HepG2 (cell line): ENCODE measurements at regions not wholly inside any gene's neighbourhood (a gene's known extent, or its start where the extent isn't known, plus 50 kb on each side); places are given as distances from the start of the nearest gene placed in this dataset.

Experiments used
- ATAC-seq: fragments of 200-7000 bp; cut with Tn5 transposase; 3 replicates; pipeline ENCODE4 v1.9.1; 2020; ENCODE audit warnings: mild to moderate bottlenecking, moderate library complexity
- BruUV-seq: library from RNA; stranded (reverse); fragments of 400-500 nt; replicated peaks from 2 replicates; lab custom pipeline; 2021; lab: Mats Ljungman, UMichigan
- CTCF ChIA-PET: fragments of 300-600 bp; formaldehyde crosslinking; extraction: SDS; loops from one replicate; lab custom pipeline; 2021; ENCODE audit warnings: low total read pairs, inconsistent platforms, low intra/inter-chr PET ratio; lab: Yijun Ruan, JAX
- POLR2A ChIA-PET: fragments of 350-600 bp; sonication (Branson Sonifier 250); formaldehyde crosslinking; loops from one replicate; lab custom pipeline; 2020; ENCODE audit warnings: antibody characterized with exemption, inconsistent platforms; lab: Yijun Ruan, JAX
- DNase-seq: peaks from one replicate; pipeline ENCODE4 v3.0.0-alpha.2; 2015; ENCODE audit warnings: low spot score
- FAIRE-seq: peaks from 3 replicates; lab custom pipeline; 2011; peaks lifted over from hg19 to GRCh38; lab: Jason Lieb, UNC
- H2AFZ ChIP-seq: one replicate; pipeline ENCODE4 v1.6.1; 2011; ENCODE audit warnings: low read length, inconsistent platforms
- H3K27ac ChIP-seq: fragments of 300-600 bp; 3 replicates; pipeline ENCODE4 v1.8.0; 2011; ENCODE audit warnings: mixed run types, mild to moderate bottlenecking, mixed read lengths, low read length, inconsistent platforms; ENCODE audit not compliant: insufficient read depth; ENCODE audit errors: extremely low read length
- H3K27me3 ChIP-seq, 2 experiments: fragments of 200-600 bp in 1 of 2; 2 replicates in 1 of 2; 3 replicates in 1 of 2; pipeline versions ENCODE4 v1.6.0 to v1.8.0; 2011; ENCODE audit warnings: low read length in 2 of 2, mild to moderate bottlenecking in 2 of 2, moderate library complexity in 2 of 2, inconsistent platforms in 1 of 2; ENCODE audit not compliant: insufficient read depth in 2 of 2, control insufficient read depth in 1 of 2
- H3K36me3 ChIP-seq, 2 experiments: fragments of 200-600 bp in 1 of 2; replicated peaks in 1 of 2; 2 replicates in 1 of 2; 3 replicates in 1 of 2; pipeline versions ENCODE4 v1.5.1 to v1.8.0; 2011; ENCODE audit warnings: low read length in 2 of 2, inconsistent platforms in 1 of 2; ENCODE audit not compliant: insufficient read depth in 2 of 2, control insufficient read depth in 1 of 2
- H3K4me1 ChIP-seq: 2 replicates; pipeline ENCODE4 v1.5.1; 2012; ENCODE audit warnings: low read length, inconsistent platforms; ENCODE audit not compliant: insufficient read depth
- H3K4me2 ChIP-seq: 2 replicates; pipeline ENCODE4 v1.6.0; 2011; ENCODE audit warnings: low read depth, low read length, inconsistent platforms
- H3K4me3 ChIP-seq, 3 experiments: fragments of 200-600 bp in 1 of 3; sonication (generic), shearing (Covaris generic) in 1 of 3; replicated peaks in 1 of 3; 2 replicates each; pipeline ENCODE4 v1.5.1; 2011 to 2016; ENCODE audit warnings: low read length in 3 of 3, inconsistent platforms in 2 of 3, low read depth in 2 of 3, mild to moderate bottlenecking in 2 of 3, control low read depth in 1 of 3, mixed read lengths in 1 of 3; ENCODE audit not compliant: insufficient read depth in 1 of 3
- H3K79me2 ChIP-seq: one replicate; pipeline ENCODE4 v1.6.1; 2011; ENCODE audit warnings: low read length, inconsistent platforms; ENCODE audit not compliant: insufficient read depth
- H3K9ac ChIP-seq: 2 replicates; pipeline ENCODE4 v1.6.0; 2011; ENCODE audit warnings: mild to moderate bottlenecking, low read depth, low read length, inconsistent platforms; ENCODE audit not compliant: insufficient read depth
- H3K9me3 ChIP-seq: 2 replicates; pipeline ENCODE4 v1.5.1; 2012; ENCODE audit warnings: mild to moderate bottlenecking, low read length
- H4K20me1 ChIP-seq: 2 replicates; pipeline ENCODE4 v1.6.0; 2011; ENCODE audit warnings: inconsistent platforms, mild to moderate bottlenecking, low read length, moderate library complexity; ENCODE audit not compliant: insufficient read depth
- ATF1 ChIP-seq: IDR thresholded peaks from 2 replicates; pipeline ENCODE4 v1.6.1; 2016; ENCODE audit warnings: mild to moderate bottlenecking, control low read depth
- EED ChIP-seq: sonication (generic); formaldehyde crosslinking; IDR thresholded peaks from 2 replicates; pipeline ENCODE4 v1.5.0; 2020; ENCODE audit warnings: mild to moderate bottlenecking, missing genetic modification reagents
- HHEX ChIP-seq: IDR thresholded peaks from 2 replicates; pipeline ENCODE4 v1.6.1; 2016; ENCODE audit warnings: control low read depth
- MEF2D ChIP-seq: sonication (generic); formaldehyde crosslinking; IDR thresholded peaks from 2 replicates; pipeline ENCODE4 v1.5.1; 2020; ENCODE audit warnings: mild to moderate bottlenecking, missing genetic modification reagents
- MTA1 ChIP-seq: sonication (generic); formaldehyde crosslinking; IDR thresholded peaks from 2 replicates; pipeline ENCODE4 v1.4.0; 2020; ENCODE audit warnings: missing genetic modification reagents, mild to moderate bottlenecking, borderline replicate concordance
- POLR2G ChIP-seq: fragments of 200-400 bp; formaldehyde crosslinking; IDR thresholded peaks from 2 replicates; pipeline ENCODE4 v1.6.1; 2018; ENCODE audit warnings: mild to moderate bottlenecking, low read depth, low read length, moderate library complexity
- ZBTB8A ChIP-seq: sonication (generic); formaldehyde crosslinking; IDR thresholded peaks from 2 replicates; pipeline ENCODE4 v1.4.0; 2020; ENCODE audit warnings: mild to moderate bottlenecking, low read depth, missing genetic modification reagents, borderline replicate concordance
- ZNF276 ChIP-seq: sonication (generic); formaldehyde crosslinking; IDR thresholded peaks from 2 replicates; pipeline ENCODE4 v1.4.0; 2020; ENCODE audit warnings: mild to moderate bottlenecking, low read depth, missing genetic modification reagents
- ZNF616 ChIP-seq: sonication (generic); formaldehyde crosslinking; IDR thresholded peaks from 2 replicates; pipeline ENCODE4 v1.5.0; 2020; ENCODE audit warnings: low read depth, mild to moderate bottlenecking, missing genetic modification reagents
- ZNF83 ChIP-seq: sonication (generic); formaldehyde crosslinking; IDR thresholded peaks from 2 replicates; pipeline ENCODE4 v1.4.0; 2020; ENCODE audit warnings: missing genetic modification reagents, mild to moderate bottlenecking, borderline replicate concordance
- ZSCAN12 ChIP-seq: sonication (generic); formaldehyde crosslinking; IDR thresholded peaks from 2 replicates; pipeline ENCODE4 v1.9.0; 2021; ENCODE audit warnings: mild to moderate bottlenecking, missing genetic modification reagents
- ZZZ3 ChIP-seq: sonication (generic); formaldehyde crosslinking; IDR thresholded peaks from 2 replicates; pipeline ENCODE4 v1.4.0; 2020; ENCODE audit warnings: missing genetic modification reagents, mild to moderate bottlenecking, borderline replicate concordance
- WGBS: methylation state at CpG from one replicate; pipeline ENCODE4 v1.1.6; 2017; ENCODE audit warnings: low lambda C conversion rate; 5-methylcytosine and 5-hydroxymethylcytosine counted together
- in situ Hi-C: cut with HindIII; loops from 2 replicates; pipeline ENCODE4 v1.10.0; 2017; ENCODE audit warnings: low pct_unique_long_range_greater_than_20kb; ENCODE audit not compliant: extremely low pct_ligation_motif_present
- intact Hi-C: fragments of 100-400 bp; cut with micrococcal nuclease; formaldehyde crosslinking; loops from one replicate; pipeline ENCODE4 v1.10.0; 2022; ENCODE audit not compliant: unreplicated experiment
- TF ChIP-seq, protein P1 (sequence below), 2 experiments: IDR thresholded peaks; 2 replicates each; pipeline ENCODE4 v1.6.1; 2011 to 2012; ENCODE audit warnings: low read length in 2 of 2, borderline replicate concordance in 1 of 2, low read depth in 1 of 2, mild to moderate bottlenecking in 1 of 2, moderate library complexity in 1 of 2
- TF ChIP-seq, protein P2 (sequence below): IDR thresholded peaks from 2 replicates; pipeline ENCODE4 v1.6.1; 2012; ENCODE audit warnings: low read length, improper control_type of control experiment

DNA sequence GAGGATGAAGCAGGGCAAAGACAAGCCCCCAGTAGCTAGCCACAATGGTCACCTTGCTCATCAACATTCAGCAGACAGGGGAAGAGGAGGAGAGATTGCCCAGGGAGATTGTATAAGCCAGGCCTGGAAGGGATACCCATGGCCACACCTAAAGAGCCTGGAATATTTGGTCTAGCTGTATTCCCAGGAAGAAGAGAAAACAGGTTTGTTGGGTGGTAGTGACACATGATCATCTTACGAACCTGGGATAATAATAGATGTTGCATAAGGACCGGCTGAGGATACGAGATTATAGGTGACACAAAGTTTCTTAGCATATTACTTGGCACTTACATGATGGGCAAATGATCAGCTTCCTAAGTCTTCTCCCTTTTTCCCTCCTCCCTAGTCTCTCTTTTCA is 95.9 kb downstream of the HHIPL2 start (continued):
- no peak for TF ChIP-seq ZSCAN12 (CRISPR knock-in tag)
- TF ChIP-seq, protein P1, sequence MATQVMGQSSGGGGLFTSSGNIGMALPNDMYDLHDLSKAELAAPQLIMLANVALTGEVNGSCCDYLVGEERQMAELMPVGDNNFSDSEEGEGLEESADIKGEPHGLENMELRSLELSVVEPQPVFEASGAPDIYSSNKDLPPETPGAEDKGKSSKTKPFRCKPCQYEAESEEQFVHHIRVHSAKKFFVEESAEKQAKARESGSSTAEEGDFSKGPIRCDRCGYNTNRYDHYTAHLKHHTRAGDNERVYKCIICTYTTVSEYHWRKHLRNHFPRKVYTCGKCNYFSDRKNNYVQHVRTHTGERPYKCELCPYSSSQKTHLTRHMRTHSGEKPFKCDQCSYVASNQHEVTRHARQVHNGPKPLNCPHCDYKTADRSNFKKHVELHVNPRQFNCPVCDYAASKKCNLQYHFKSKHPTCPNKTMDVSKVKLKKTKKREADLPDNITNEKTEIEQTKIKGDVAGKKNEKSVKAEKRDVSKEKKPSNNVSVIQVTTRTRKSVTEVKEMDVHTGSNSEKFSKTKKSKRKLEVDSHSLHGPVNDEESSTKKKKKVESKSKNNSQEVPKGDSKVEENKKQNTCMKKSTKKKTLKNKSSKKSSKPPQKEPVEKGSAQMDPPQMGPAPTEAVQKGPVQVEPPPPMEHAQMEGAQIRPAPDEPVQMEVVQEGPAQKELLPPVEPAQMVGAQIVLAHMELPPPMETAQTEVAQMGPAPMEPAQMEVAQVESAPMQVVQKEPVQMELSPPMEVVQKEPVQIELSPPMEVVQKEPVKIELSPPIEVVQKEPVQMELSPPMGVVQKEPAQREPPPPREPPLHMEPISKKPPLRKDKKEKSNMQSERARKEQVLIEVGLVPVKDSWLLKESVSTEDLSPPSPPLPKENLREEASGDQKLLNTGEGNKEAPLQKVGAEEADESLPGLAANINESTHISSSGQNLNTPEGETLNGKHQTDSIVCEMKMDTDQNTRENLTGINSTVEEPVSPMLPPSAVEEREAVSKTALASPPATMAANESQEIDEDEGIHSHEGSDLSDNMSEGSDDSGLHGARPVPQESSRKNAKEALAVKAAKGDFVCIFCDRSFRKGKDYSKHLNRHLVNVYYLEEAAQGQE (IDR thresholded peaks at IDR 0.05; ENCODE audit: borderline replicate concordance in 1 of 2, low read depth in 1 of 2, low read length in 2 of 2) = no peak
- no peak for TF ChIP-seq MTA1 (CRISPR knock-in tag)
- TF ChIP-seq ZZZ3 = no peak
- TF ChIP-seq ZNF616 (CRISPR knock-in tag) = no peak
- no peak for TF ChIP-seq EED

DNA sequence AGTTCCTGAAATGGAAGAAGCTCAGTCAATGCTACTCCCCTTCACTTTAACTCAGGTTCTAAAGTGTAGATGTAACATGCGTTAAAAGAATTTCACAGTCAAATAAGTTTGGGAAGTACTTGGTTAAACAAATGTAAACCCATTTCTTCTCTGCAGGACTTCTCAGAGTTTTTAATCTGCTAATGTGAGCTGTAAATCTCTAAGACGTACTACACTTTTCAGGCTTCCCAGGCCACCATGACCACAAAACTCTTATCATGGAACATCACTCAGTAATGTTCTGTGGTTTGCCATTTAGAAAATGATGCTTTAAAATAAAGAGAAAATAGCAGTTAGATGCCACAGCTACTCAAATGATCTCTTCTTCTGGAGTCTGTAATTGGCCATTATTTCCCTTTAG is 104.3 kb downstream of the HHIPL2 start:
- Histone ChIP-seq H3K27ac (no peak overlapping the region), H2AFZ (no peak overlapping the region), H3K4me1 (no peaks in the 10 kb centered on the region), H4K20me1 (no peaks in the 10 kb centered on the region), H3K4me2 (no peak overlapping the region), H3K9me3 (no peaks in the 10 kb centered on the region), H3K79me2 (no peaks in the 10 kb centered on the region), H3K36me3 (no peaks in the 10 kb centered on the region), H3K9ac (no peak overlapping the region), H3K27me3 (peaks cover 0 to 3% of the 10 kb centered on the region in 2 experiments; a peak in 1 of 5 replicates), H3K4me3 (no peak overlapping the region)
- in situ Hi-C loops (no loop called here), intact Hi-C loops (no loop called here)
- ATAC-seq (no peak), DNase-seq (no peak), FAIRE-seq (no peak)
- ChIA-PET CTCF (no interaction called here), POLR2A (no interaction called here)
- 64% methylated on average over 2 of the region's 2 CpGs for WGBS
- no TSS peak for BruUV-seq
- TF ChIP-seq ZNF83 (no peak), HHEX (no peak), ATF1 (CRISPR knock-in tag) (no peak), ZBTB8A (CRISPR knock-in tag) (no peak), ZNF276 (CRISPR knock-in tag) (no peak), MEF2D (CRISPR knock-in tag) (no peak), POLR2G (no peak)
- TF ChIP-seq, protein P2, sequence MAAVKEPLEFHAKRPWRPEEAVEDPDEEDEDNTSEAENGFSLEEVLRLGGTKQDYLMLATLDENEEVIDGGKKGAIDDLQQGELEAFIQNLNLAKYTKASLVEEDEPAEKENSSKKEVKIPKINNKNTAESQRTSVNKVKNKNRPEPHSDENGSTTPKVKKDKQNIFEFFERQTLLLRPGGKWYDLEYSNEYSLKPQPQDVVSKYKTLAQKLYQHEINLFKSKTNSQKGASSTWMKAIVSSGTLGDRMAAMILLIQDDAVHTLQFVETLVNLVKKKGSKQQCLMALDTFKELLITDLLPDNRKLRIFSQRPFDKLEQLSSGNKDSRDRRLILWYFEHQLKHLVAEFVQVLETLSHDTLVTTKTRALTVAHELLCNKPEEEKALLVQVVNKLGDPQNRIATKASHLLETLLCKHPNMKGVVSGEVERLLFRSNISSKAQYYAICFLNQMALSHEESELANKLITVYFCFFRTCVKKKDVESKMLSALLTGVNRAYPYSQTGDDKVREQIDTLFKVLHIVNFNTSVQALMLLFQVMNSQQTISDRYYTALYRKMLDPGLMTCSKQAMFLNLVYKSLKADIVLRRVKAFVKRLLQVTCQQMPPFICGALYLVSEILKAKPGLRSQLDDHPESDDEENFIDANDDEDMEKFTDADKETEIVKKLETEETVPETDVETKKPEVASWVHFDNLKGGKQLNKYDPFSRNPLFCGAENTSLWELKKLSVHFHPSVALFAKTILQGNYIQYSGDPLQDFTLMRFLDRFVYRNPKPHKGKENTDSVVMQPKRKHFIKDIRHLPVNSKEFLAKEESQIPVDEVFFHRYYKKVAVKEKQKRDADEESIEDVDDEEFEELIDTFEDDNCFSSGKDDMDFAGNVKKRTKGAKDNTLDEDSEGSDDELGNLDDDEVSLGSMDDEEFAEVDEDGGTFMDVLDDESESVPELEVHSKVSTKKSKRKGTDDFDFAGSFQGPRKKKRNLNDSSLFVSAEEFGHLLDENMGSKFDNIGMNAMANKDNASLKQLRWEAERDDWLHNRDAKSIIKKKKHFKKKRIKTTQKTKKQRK = no peak
